ENCODE measurements at regions not wholly inside any gene's neighbourhood (a gene's known extent, or its start where the extent isn't known, plus 50 kb on each side); places are given as distances from the start of the nearest gene placed in this dataset.

DNA sequence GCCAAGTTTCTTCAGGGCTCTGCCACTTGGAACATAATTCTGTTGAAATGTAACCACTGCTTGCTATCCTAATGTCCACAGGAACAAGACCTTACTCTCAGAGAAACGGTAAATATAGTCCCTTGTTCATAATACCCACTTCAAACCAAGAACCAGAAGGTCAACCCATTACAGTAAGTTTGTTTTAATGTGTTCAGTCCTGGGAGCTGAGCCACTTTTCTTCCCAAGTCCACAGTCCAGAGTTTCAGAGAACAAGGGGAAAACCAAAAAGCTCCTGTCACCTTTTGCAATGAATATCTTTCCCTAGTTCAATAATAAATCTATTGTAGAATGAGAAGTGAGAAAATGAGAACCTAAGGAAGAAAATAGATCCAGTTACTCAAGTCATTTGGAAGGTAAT is 431.9 kb upstream of the MANEA start:
- TF ChIP-seq, protein P1, sequence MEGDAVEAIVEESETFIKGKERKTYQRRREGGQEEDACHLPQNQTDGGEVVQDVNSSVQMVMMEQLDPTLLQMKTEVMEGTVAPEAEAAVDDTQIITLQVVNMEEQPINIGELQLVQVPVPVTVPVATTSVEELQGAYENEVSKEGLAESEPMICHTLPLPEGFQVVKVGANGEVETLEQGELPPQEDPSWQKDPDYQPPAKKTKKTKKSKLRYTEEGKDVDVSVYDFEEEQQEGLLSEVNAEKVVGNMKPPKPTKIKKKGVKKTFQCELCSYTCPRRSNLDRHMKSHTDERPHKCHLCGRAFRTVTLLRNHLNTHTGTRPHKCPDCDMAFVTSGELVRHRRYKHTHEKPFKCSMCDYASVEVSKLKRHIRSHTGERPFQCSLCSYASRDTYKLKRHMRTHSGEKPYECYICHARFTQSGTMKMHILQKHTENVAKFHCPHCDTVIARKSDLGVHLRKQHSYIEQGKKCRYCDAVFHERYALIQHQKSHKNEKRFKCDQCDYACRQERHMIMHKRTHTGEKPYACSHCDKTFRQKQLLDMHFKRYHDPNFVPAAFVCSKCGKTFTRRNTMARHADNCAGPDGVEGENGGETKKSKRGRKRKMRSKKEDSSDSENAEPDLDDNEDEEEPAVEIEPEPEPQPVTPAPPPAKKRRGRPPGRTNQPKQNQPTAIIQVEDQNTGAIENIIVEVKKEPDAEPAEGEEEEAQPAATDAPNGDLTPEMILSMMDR (IDR thresholded peaks at IDR 0.05; ENCODE audit: control insufficient read depth, insufficient read depth, low read depth, low read length, missing control alignments) = no peak
- H3K4me3 ChIP-seq (ENCODE audit: control insufficient read depth, low read depth, low read length) = no peak overlapping the region
- DNase-seq (ENCODE audit: low read depth) = no peak

DNA sequence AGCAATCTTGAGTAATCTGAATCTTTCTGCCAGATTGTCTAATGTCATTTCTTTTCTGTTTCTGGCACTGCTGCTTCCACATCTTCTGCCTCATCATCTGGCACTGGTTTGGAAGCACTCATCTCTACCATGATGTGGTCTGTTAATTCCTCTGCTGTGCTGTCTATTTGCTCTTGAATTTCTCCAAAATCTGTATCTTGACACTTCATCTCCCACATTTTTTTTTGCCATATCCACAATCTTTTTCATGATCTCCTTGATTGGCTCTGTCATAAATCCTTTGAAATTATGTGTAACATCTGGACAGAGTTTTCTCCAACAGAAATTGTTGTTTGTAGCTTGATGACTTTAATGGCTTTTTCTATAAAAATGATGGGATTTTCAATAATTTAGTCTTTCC is 417.8 kb upstream of the MANEA start:
- TF ChIP-seq, protein P1 (IDR thresholded peaks at IDR 0.05; ENCODE audit: control insufficient read depth, insufficient read depth, low read depth, low read length, missing control alignments) = no peak

DNA sequence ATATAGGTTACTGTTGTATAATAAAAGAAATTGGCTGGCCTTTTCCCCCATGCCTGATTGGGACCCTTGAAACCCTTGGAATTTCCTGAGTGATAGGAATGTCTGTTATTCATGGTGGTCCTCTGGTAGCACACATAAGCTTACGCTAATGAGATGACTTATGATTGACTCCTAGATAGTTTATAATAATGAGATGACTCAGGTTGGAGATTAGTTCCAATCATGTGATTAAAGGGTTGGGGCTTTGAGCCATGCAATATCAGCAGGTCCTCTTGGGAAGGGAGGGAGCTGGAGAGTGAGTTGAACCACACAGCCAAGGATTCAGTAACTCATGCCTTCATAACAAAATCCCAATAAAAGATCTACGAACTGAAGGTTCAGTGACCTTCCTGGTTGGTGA is 407.6 kb upstream of the MANEA start:
- TF ChIP-seq, protein P1 (IDR thresholded peaks at IDR 0.05; ENCODE audit: control insufficient read depth, insufficient read depth, low read depth, low read length, missing control alignments) = no peak
- DNase-seq (ENCODE audit: low read depth) = no peak
- H3K4me3 ChIP-seq (ENCODE audit: control insufficient read depth, low read depth, low read length) = no peak overlapping the region

More for the DNA sequence above, 417.8 kb upstream of the MANEA start:
- H3K4me3 ChIP-seq (ENCODE audit: control insufficient read depth, low read depth, low read length) = no peak overlapping the region
- DNase-seq (ENCODE audit: low read depth) = no peak

DNA sequence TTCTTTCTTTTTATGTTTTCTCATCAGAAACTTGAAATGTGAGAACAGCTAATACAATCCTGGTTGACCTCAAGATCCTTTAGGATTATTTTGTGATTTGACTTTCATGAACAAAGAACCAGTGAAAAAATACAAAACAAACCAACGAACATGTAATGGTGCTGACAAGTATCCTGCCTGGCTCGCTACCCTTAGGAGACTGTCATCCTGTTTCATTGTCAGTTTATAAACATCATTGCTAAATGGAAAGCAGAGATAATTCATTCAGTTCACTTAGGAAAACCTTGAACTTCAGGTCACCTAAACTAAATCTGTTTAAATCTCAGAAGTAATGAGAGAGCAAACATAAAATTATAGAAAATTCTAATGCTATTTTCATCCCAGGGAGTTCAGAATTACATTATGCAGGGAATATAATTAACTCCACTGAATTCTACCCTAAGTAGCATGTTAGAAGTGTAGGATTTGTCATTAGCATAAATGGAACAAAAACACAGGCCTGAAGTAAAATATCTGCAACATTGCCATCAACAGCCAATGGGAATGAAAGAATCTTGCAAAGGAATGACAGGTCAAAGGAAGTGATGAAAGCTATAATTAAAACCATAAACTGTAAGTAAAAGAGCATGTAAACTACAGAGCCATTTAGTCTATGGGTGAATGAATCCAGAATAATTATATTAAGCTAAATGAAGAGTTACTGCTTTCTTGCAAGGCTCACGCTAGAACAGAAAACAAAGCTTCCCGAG is 401.2 kb upstream of the MANEA start:
- no peak for DNase-seq (ENCODE audit: low read depth)
- TF ChIP-seq, protein P1 (IDR thresholded peaks at IDR 0.05; ENCODE audit: control insufficient read depth, insufficient read depth, low read depth, low read length, missing control alignments) = no peak
- H3K4me3 ChIP-seq (ENCODE audit: control insufficient read depth, low read depth, low read length) = no peak overlapping the region

DNA sequence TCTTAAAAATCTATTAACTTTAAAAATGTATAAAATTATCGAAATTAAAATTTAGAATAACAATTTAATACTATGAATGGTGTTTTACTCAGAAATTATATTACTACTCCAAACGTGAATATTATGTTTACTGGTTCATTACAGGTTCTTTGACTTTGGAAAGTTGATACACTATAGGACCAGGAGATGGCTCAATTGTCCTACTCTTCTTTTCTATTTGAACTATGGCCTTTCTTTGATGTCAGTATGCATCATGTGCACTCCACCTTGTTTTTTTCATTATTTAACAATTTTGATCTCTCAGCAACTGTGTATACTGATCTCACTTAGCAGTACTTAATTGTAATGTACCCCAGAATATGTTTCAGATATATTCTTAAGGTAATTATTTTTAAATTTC is 391.5 kb upstream of the MANEA start:
- DNase-seq (ENCODE audit: low read depth) = no peak
- H3K4me3 ChIP-seq (ENCODE audit: control insufficient read depth, low read depth, low read length) = no peak overlapping the region
- TF ChIP-seq, protein P1 (IDR thresholded peaks at IDR 0.05; ENCODE audit: control insufficient read depth, insufficient read depth, low read depth, low read length, missing control alignments) = no peak

DNA sequence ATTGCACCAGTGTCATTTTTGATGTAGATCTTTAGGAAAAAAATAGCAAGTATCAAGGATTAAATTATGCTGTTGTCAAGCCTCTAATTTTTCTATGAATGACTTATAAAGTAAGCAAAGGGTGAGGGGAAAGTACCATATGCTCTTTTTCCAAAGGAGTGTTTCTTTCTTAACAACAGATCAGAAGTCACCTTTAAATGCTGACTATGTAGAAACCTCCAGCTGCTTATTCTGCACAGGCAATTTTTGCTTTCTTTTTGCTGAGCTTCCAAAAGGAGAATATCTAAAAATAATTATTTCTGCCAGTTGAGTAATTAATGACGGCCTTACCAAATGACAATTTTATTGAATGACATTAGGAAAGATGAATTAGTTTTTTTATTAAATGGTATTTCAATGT is 390.6 kb upstream of the MANEA start:
- no peak overlapping the region for H3K4me3 ChIP-seq (ENCODE audit: control insufficient read depth, low read depth, low read length)
- TF ChIP-seq, protein P1 (IDR thresholded peaks at IDR 0.05; ENCODE audit: control insufficient read depth, insufficient read depth, low read depth, low read length, missing control alignments) = no peak
- no peak for DNase-seq (ENCODE audit: low read depth)

Data from AG09309 (cell line).